ENCODE measurements at regions not wholly inside any gene's neighbourhood (a gene's known extent, or its start where the extent isn't known, plus 50 kb on each side); places are given as distances from the start of the nearest gene placed in this dataset.

GRCh38 chr5:158022393-158022792 is 163.4 kb upstream of the CLINT1 start:
- TF ChIP-seq CTCF (IDR thresholded peaks at IDR 0.05; ENCODE audit: insufficient read depth, low read length, poor library complexity, severe bottlenecking) (no peak), EZH2phosphoT487 (conservative IDR thresholded peaks at IDR 0.05; ENCODE audit: low read length) (no peak)

All from SU-DHL-6 (cell line).